ENCODE measurements at regions not wholly inside any gene's neighbourhood (a gene's known extent, or its start where the extent isn't known, plus 50 kb on each side); places are given as distances from the start of the nearest gene placed in this dataset.

DNA sequence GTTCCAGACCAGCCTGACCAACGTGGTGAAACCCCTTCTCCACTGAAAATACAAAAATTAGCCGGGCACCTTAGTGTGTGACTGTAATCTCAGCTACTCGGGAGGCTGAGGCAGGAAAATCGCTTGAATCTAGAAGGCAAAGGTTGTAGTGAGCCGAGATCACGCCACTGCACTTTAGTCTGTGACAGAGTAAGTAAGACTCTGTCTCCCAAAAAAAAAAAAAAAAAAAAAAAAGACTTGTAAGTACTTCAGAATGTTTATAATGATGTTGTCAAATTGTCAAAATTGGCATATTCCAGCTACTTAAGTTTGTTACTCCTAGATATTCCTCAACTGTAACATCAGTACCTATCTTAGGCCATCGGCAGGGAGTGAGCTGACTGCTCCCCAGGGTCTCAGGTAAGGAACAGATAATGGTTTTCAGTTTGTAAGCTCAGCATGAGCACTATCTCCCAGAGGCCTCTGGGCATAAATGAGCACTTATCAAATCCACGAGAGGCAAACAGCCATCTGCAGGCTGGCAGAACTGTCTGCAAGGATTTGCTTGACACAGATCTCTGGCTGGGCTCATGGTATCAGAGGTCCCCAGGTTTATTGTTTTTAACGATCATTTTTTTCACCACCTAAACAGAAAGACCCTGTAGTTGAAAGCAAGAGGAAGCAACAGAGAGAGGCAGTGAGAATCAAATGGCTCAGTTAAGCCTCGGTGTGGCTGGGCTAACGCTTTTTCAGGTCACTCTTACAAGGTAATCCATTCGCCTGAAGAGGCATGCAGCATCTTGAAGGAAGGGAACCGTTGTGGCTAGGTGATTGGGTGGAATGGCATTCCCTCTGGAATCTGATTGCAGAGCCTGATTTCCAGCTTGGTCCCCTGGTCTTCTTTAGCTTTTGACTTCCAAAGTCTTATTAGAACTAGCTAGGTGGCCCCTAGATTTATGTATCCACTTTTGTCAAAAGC lies 115.9 kb downstream of the LY86 start:
- DNase-seq: no peak

DNA sequence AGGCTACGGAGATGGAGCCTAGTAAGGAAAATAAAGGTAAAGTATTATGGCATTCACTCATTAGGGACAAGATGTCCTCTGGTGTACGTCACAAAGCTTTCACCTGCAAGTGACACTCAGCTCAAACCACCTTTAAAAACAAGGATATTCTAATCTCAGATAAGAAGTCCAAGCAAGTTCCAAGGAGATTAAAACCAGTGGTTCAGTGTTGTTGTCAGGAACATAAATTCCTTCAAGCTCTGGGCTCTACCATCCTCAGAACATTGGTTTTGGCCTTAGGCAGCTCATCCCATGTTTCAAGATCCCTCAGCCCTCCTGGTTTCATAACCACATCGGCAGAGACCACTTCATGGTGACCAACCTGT lies 116.5 kb downstream of the LY86 start:
- DNase-seq: no peak

DNA sequence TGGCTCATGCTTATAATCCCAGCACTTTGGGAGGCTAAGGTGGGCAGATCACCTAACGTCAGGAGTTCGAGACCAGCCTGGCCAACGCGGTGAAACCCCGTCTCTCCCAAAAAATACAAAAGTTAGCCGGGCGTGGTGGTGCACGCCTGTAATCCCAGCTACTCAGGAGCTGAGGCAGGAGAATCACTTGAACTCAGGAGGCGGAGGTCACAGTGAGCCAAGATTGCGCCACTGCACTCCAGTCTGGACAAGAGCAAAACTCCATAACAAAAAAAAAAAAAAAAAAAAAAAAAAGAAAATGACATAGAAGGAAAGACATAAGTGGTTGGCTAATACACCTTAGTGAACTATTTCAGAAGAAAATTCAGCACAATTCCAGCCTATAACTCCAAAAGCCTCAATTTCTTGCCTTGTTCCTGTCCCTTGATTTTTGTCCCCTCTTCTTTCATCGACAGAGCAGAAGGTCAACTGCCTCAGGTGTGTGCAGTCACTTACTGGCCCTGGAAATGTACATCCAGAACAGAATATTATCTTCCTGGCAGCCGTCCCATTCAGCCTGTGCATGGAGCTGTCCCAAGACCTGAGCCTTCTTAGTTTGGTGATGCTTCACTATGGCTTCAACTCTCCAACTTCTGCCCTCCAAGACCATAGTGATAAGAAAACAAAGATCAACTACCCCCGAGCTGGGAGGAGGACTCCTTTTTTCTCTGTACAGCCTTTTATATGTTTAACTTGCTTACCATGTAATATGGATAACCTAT lies 117.6 kb downstream of the LY86 start:
- DNase-seq: no peak

DNA sequence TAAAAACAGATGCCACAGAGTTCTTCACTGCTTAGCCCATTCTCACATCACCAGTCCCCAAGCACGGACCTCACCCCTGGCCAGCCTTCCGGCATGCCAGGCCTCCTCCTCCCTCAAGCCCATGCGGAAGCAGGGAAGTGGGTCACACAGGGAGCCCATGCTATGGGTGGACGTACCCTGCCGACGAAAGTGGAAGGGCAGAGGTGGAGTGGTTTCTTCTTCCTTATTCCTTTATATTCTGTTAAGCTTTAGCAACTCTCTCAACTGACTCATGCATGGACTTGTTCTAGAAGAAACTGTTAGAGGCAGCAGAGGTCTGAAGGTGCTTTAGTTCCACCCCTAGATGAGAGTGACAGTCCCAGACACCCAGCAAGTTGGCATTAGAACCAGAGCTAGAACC lies 118.6 kb downstream of the LY86 start:
- no peak for DNase-seq

DNA sequence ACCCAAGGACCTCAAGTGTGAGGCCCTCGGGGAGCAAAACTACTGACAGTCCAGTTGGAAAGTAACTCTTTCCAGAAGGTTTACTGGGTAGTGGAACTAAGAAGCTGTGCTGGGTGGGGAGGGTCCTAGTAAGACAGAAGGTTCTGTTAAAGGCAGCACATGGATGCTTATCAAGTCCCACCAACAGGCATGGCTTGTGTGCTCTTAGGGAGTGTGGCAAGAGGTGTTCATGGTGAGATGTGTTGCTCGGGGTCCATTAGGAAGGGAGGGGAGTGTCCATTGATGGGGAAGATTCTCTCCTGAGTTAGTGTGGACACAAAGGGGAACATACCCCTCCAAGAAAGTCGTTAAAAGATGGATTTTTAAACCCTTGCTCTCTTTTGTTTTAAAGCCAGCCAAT lies 120.6 kb downstream of the LY86 start:
- DNase-seq: no peak

DNA sequence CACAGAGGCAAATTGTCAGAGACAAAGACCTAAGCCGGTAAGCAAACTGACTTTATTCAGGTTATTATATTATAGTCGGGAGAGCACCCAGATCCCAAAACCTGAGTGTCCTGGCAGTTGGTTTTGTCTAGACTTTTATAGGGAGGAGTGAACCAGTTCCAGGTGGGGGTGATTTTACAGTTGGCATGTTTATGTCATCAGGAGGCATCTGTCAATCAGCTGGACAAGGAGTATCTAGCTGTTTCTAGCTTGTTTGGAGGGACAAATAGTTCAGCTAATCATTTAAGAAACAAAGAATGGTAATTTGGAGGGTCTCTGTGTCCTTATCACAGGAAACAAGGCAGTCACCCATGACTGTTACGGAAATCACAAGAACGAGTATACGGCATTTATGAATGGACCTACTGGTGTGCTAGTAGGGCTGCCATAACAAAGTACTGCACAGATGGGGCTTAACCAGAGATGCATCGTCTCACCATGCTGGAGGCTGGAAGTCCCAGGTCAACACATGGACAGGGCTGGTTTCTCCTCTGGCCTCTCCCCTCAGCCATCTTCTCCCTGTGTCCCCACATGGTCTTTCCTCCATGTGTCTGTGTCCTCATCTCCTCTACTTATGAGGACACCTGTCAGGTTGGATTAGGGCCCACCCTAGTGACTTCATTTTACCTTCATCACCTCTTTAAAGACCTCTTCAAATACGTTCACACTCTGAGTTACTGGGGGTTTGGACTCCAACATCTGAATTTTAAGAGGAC lies 122.7 kb downstream of the LY86 start:
- DNase-seq: no peak

DNA sequence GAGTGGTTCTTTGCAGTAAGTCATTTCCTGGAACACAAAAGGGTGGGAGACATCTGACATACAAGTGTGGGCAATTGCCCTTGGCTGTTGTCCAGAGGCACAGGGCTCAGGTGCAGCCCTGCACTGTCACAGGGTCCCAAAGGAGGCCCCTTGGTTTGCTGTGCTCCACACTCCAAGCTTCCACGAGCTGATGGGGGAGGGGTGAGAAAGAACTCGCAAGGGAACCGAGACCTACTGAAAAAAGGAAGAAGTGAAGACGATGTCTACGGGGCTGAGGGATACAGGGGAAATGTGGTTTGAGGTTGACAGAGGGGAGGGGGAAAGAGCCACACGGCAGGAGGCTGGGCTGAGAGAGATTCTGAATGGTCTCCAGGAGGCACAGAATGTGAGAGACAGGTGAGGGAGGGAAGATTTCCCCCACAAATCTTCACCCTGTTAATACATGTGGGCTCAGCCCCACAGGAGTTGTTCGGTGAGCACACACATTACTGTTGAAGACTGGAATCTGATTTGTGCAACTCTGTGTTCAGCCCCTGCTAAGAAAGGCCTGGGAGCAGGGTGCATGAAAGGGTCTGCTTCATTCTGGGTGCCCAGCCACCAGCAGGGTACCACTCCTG lies 123.4 kb downstream of the LY86 start:
- DNase-seq: peak; percentile 95

DNA sequence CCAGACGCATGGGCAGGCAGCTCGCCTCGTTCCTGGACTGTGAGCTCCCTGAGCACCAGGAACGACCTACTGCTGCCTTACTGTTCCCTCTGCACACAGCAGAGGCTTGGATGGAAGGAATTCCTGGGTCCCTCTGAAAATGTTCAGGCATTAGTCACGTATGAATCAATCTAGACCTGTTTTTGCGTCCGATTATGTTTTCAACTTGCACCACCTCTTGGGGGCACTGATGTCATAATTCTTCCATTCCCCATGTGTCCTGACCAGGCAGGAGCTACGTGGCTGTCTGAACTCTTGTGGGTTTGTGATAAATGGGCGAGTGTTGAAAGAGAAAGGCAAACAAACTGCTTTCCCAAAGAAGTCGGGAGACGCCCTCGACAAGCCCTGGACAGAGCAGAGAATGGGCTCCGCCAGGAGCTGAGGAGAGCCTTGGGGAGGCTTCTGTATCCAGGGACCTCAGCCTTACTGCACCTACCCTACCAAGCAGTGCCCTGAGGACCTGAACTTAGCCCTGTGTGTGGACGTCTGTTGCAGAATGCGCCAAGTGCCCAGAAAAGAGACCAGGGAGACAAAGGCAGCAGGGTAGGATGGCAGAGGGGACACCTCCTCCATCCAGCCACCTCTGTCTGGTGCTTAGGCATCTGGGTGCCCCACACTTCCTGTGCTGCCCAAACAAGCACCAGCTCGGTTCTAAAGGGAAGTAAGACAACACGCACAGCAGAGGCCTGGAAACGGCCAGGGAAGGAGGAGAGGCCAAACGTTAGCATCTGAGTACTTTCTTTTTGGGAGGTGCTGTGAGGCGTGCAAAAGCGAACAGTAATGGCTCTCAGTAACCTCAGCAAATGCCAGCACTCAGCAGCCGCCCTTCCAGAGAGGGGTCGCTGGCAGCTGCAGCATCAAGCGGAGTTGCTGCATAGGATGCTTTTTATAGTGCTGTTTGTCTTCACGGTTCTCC lies 124.2 kb downstream of the LY86 start:
- peak; percentile 85 for DNase-seq

DNA sequence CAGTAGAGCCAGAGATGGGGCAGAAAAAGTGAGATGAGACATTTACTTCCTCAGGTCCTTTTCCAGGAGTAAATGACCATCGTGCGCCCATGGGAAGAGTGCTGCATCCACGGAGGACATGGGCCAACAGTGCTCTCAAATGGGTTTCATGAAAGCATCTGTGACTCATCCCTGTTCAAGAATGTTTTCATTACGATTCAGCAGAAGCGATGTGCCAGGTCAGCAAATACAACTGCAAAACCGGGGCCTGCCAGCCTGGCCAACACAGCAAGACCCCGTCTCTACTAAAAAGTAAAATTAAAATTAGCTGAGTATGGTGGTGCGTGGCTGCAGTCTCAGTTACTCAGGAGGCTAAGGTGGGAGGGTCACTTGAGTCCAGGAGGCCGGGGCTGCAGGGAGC lies 125.1 kb downstream of the LY86 start:
- no peak for DNase-seq

DNA sequence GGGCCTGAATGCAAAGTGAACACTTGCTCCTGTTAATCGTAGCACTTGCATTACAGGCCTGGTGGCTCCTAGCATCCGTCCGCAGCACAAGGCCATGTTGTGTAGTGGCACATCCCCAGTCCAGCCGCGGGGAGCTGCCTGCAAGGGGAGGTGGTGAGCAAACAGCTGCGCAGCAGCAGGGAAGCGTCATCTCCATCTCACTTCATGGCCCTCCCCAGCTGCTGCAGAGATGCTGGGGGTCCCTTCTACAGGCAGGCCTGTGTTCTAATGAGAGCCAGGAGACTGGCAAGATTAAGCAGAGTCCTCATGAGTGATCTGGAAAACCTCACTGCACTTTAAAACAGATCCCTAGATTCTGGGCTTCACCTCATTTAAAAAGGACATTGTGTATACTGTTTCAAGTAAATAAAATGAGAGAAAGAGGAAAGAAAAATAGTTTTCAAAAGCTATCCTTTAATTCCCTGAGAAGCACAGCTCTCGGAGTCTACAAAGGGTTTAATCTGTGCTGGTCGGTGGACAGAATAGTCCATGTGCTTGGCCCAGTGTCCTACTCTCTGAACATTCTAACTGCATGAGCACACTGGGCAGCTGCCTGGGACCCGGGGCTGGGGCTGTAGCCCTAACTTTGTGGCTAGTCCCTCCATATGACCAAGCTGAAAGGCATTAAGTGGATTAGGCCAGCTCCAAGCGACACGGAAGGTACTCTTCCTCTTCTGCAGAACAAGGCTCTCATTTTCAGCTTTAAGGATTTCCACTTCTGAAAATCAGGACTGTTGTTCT lies 125.8 kb downstream of the LY86 start:
- no peak for DNase-seq

DNA sequence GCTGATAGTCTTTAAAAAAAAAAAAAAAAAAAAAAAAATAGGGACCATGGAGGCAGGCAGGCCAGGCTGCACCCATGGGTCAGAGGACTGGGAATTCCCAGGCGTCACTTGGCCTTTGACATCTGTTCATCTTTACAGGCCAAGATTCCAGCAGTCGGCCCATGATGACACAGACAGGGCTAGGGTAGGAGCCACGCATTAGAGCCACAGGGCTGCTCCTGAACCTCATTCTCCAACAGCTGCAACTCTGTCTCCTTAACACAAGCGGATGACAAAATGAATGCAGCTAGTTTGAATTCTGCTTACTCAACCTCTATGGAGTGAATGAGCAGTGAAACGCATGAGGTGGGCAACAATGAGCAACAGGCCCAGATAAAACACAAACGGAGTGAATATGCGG lies 126.4 kb downstream of the LY86 start:
- no peak for DNase-seq

DNA sequence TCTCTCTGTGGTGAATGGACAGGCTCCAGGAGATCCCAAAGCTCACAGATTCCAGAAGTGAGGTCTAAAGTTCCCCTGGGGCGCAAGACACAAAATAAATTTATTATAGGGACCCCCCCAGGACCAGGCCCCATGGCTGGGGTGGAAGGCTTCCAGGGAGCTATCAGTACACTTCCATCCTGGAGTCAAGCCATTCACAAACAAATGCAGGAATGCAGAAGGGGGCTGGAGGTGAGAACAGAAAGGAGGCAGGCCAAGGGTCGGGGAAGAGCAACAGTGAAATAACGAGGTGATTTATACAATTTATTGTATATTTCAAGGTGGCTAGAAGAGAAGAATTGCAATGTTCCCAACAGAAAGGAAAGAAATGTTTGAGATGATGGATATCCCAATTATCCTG lies 126.9 kb downstream of the LY86 start:
- DNase-seq: no peak

DNA sequence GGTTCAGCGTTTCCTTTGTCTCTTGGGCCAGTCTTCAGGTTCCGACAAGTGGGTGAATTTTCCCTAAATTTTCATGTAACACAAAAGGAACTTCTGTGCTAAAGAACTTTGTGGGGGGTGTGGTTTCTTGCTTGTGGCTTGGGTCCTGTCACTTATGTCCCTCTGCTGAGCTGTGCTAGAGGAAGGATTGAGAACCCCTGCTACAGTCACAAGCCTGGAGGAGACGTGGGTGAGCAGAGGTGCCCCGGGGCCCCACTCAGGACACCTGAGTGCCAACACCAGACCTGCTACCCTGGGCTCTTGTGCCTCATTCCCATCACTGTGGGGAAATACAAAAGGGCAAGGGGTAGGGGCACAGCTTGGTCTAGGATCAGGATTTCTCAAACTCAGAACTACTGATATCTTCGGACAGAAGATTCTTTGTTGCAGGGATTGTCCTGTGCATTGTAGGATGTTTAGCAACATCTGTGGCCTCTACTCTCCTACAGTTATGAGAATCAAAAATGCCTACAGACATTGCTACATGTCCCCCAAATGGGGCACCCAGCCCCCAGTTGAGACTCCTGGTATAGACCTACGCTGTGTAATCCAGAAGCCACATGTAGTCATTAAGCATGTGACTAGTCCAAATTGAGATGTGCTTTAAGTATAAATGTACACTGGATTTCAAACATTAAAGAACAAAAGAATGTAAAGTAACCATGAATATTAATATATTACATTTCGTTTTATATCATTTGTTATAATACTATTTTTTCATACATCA lies 128.7 kb downstream of the LY86 start:
- peak; percentile 53 for DNase-seq

DNA sequence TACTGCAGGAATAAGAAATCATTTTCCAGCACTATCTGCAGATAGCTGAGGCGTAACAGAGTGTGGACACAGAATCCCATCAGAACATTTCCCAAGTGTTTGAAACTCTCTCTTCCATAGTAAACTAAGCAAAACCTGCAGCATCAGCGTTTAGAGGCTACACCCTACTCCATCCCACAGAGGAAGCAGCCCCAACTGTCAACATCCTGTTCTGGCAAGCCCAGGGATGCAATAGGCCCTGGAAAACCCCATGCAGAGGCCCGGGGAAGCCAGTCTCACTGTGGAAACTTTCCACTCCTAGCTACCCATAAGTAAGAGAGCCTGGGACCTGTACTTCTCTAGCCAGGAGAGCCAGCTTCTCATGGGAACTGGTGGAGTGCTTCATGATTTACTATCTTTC lies 129.4 kb downstream of the LY86 start:
- peak; percentile 77 for DNase-seq

DNA sequence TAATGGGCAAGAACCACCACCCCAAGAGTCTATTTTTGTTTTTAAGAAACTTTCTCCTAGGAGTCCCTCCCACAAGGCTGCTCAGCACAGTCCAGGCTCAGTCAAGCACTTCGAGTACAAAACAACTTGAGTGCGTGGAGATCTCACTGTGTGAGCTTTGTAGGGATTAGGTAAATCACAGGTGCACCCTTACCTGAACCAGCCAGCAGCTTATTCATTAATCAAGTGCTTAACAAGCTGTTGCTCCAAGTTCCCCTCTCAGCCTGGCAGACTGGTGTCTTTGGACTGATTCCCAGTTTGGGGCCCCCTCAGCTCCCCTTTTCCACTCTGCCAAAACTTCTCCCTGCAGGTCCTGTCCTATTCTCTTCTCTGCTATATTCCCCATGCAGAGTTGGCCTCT lies 133.1 kb downstream of the LY86 start:
- no peak for DNase-seq

DNA sequence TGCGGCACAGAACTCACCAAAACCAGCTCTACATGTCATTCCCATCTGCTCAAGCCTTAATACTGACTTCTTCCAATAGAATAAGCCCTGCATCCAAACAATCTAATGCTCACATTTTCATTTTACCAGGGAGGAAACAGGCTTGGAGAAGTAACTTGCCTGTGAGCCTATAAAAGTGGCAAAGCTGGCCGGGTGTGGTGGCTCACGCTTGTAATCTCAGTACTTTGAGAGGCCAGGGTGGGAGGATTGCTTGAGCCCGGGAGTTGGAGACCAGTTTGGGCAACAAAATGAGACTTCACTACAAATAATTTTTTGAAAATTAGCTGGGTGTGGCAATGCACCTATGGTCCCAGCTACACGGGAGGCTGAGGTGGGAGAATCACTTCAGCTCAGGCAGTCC lies 133.7 kb downstream of the LY86 start:
- DNase-seq: no peak

DNA sequence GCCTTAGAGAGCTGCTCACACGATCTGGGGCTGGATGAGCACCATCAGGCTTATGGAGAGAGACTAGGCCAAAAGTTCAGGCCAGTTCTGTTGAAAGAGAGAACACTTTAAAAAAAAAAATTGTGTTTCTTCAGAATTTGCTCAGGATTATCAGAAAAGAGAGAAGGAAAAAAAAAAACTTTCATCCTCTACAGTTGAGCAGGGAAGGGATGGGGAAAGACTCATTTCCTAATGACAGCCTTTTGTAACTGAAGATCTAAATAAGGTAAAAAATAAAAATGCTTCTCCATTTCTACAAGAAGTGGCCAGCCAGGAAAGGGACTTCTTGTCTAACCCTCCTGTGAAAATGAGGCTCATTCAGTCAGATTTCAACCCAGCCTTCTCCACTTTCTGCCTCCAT lies 134.8 kb downstream of the LY86 start:
- no peak for DNase-seq

DNA sequence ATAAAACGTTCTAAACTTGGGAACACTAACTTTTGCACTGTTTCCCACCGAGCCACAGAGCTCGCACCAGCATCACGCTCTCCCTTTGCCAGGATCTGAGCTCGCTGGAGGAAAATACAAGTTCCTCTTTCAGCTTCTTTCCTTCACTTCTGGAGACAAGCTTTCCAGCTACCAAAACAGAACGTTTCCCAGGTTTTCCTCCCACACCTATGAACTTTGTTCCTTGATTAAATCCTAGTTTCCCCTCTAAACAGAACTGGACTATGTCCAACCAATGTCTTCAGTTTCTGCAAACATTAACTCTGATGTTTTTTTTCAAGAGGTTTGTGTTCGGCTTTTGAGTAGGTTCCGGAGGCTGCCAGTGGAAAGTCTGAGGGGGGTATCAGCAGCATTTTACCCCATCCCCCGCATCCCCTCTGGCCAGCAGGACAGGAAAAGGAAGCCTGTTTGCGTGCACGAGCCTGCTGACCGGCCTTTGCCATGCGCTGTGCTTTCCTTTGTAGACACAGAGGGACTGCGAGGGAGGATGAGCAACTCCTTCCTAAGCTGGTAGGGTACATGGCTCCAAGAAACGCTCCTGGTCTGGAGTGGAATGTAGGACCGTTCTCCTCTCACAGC lies 135.5 kb downstream of the LY86 start:
- peak; percentile 69 for DNase-seq

DNA sequence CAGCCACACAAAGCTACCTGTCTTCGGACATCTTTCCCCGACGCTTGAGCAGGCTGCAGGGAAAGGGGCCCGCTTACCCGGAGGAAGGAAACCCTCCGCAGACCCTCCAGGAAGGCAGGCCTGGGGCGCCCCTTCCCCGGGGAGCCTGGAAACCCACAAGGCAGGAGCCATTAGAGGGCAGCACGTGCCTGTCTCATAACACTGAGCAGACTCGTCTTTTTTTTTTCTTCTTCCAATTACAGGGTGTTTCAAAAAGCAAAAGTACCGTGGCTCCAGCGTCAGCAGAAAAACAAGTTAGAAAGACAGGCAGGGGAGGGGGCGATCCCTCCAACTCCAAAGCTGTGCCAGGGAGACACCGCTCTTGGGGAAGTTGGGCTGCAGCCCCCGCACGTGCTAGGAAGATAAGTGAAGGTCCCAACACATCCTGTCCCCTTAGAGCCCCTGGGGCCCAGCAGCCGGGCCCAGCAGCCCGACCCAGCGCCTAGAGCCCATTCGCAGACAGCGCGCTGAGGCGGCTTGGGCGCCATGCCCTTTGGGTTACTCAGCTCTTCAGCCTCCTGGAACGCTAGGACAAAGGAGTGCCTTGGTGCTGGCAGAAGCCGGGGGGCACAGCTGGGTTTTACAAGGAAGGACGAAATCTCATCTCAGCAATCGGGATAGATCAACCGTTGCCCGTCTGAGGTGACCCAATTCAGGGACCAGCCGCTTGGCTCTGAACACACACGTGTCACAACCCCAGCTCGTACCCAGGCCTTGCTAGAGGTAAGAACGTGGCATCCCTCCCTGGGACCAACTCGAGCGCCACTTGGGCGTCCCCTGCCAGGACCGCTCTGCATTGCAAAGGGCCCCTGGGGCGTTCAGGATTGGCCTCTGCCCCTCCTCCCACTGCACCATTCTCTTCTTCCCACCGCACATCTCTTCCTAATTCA lies 136.3 kb downstream of the LY86 start:
- peak; percentile 78 for DNase-seq

All from GDM1 (cell line).